ENCODE measurements at regions not wholly inside any gene's neighbourhood (a gene's known extent, or its start where the extent isn't known, plus 50 kb on each side); places are given as distances from the start of the nearest gene placed in this dataset.
"Not testable (repeated sequence)": the region's sequence is repeated elsewhere in the genome, so short reads cannot be mapped to it uniquely, and the experiment has no call there.

DNA sequence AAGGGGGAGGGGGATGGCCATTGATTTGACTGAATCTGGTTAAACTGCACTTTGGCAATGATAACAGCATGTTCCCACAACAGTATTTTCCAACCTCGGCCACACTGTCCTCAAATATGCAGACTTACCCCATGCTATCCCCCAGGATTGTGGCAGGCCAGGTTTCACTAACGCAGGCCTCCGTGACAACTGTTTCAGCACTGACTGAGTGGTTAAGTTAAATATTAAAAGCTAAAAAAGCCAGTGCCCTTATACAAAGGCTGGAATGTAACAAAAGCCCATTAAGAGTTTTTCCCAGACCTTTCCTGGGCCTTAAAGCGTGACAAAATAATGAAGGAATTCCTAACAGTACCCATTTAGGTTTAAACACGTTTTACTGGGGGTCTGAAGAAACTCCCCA lies 202.9 kb downstream of the USP25 start:
- DNase-seq: no peak
- H3K9me3 Mint-ChIP-seq: no peaks in the 10 kb centered on the region
- no peak overlapping the region for H3K27ac Mint-ChIP-seq
- intact Hi-C loops (cut with micrococcal nuclease): no loop called here
- H3K4me3 Mint-ChIP-seq: no peak overlapping the region
- ChIA-PET CTCF (no interaction called here), POLR2A (interaction anchor here (0.8 kb wide), 1 partner anchor 338 kb away, joined by 3 read pairs; no protein-coding TSS in a partner anchor)
- no peaks in the 10 kb centered on the region for H3K36me3 Mint-ChIP-seq
- peaks cover 4% of the 10 kb centered on the region for H3K27me3 Mint-ChIP-seq
- H3K4me1 Mint-ChIP-seq (ENCODE audit: low read depth): no peaks in the 10 kb centered on the region

DNA sequence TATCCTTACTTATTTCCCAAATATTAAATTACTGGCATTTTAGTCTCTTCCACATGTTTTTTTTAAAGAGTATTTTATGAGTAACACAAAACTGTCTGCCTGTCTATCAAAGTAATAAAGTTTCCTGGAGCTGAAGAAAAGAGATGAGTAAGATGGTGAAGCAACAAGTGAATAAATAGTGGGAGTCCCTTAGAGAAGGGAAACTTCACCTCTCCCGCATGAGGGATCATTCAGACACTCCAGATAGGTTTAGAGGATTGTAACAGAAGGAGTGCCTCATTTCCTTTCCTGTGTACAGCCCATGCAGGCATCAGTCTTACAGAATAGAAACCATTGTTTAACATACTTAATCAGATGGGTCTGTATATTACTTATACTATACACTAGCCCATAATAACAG lies 205.7 kb downstream of the USP25 start:
- ChIA-PET CTCF (no interaction called here), POLR2A (no interaction called here)
- Mint-ChIP-seq H3K27me3 (no peaks in the 10 kb centered on the region), H3K36me3 (no peaks in the 10 kb centered on the region), H3K4me3 (no peak overlapping the region), H3K4me1 (ENCODE audit: low read depth) (no peaks in the 10 kb centered on the region), H3K9me3 (no peaks in the 10 kb centered on the region), H3K27ac (no peak overlapping the region)
- intact Hi-C loops (cut with micrococcal nuclease): no loop called here
- DNase-seq: no peak

DNA sequence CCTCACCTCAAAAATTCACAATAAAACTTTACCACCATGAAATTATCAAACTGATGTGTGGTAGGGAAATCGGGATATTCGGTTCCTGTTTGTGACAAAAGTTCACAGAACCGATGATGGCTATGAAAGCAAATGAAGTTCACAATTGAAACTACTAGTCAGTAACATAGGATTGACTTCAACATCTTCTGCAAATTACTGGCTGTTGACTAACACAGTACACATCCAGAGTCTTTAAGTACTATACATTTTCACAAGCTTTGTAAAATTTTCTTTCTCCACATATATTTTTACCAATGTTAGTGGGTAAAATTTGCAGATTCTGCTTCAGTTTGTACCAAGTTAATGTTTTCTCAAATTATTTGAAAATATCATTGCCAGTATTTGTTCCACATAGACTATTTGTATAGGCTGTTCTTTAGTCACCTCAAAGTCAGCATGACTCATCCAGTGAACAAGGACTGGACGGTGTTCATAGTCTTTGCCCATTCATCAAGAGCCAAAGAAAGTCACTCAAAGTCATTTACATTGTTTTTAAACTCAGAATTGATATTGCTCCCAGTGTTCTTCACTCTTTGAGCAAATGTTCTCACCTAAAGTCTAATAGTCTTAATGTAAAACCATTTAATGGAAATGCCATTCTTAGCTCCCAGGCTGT lies 213.4 kb downstream of the USP25 start:
- Mint-ChIP-seq H3K4me3 (no peak overlapping the region), H3K36me3 (no peaks in the 10 kb centered on the region), H3K27me3 (peaks cover 11% of the 10 kb centered on the region), H3K27ac (no peak overlapping the region), H3K9me3 (no peaks in the 10 kb centered on the region), H3K4me1 (ENCODE audit: low read depth) (no peaks in the 10 kb centered on the region)
- POLR2A ChIA-PET: no interaction called here
- no peak for DNase-seq
- CTCF ChIA-PET: no interaction called here
- intact Hi-C loops (cut with micrococcal nuclease): no loop called here

DNA sequence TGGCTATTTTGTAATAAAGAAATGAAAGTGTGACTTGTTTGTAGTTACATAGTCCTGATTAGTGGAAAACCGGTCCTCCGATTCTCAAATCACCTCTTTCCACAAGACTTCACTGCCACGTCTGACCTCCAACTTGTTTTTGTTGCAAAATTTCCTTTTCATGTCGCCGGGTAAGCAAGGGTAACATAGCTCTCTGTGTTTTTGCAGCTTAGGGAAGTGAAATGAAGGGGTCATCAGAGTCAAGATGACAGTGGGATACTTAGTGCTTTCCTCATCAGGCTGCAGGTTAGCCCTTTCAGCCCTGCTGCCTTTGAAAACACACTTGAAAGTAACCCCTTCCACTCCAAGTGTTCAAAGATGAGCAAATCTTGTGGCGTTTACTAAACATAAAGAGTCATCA lies 217.9 kb downstream of the USP25 start:
- CTCF ChIA-PET: no interaction called here
- H3K4me1 Mint-ChIP-seq (ENCODE audit: low read depth): no peaks in the 10 kb centered on the region
- intact Hi-C loops (cut with micrococcal nuclease): no loop called here
- POLR2A ChIA-PET: no interaction called here
- no peak overlapping the region for H3K27ac Mint-ChIP-seq
- no peak overlapping the region for H3K4me3 Mint-ChIP-seq
- H3K36me3 Mint-ChIP-seq: no peaks in the 10 kb centered on the region
- H3K27me3 Mint-ChIP-seq: peaks cover 11% of the 10 kb centered on the region
- DNase-seq: no peak
- H3K9me3 Mint-ChIP-seq: peaks cover 14% of the 10 kb centered on the region

DNA sequence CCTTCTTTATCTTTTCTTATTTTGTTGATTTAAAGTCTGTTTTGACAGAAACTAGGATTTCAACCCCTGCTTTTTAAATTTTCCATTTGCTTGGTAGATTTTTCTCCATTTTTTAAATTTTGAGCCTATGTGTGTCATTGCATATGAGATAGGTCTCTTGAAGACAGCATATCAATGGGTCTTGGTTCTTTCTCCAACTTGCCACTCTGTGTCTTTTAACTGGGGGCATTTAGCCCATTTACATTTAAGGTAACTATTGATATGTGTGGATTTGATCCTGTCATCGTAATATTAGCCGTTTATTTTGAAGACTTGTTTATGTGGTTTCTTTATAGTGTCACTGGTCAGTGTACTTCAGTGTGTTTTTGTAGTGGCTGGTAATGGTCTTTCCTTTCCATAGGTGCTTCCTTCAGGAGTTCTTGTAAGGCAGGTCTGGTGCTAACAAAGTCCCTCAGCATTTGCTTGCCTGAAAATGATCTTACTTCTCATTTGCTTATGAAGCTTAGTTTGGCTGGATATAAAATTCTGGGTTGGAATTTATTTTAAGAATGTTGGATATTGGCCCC lies 223.9 kb downstream of the USP25 start:
- no peak overlapping the region for H3K4me3 Mint-ChIP-seq
- H3K9me3 Mint-ChIP-seq: peaks cover 38% of the 10 kb centered on the region
- ChIA-PET POLR2A (no interaction called here), CTCF (no interaction called here)
- H3K4me1 Mint-ChIP-seq (ENCODE audit: low read depth): no peaks in the 10 kb centered on the region
- intact Hi-C loops (cut with micrococcal nuclease): no loop called here
- DNase-seq: no peak
- H3K27ac Mint-ChIP-seq: no peak overlapping the region
- H3K27me3 Mint-ChIP-seq: peaks cover 3% of the 10 kb centered on the region
- H3K36me3 Mint-ChIP-seq: peaks cover 6% of the 10 kb centered on the region

DNA sequence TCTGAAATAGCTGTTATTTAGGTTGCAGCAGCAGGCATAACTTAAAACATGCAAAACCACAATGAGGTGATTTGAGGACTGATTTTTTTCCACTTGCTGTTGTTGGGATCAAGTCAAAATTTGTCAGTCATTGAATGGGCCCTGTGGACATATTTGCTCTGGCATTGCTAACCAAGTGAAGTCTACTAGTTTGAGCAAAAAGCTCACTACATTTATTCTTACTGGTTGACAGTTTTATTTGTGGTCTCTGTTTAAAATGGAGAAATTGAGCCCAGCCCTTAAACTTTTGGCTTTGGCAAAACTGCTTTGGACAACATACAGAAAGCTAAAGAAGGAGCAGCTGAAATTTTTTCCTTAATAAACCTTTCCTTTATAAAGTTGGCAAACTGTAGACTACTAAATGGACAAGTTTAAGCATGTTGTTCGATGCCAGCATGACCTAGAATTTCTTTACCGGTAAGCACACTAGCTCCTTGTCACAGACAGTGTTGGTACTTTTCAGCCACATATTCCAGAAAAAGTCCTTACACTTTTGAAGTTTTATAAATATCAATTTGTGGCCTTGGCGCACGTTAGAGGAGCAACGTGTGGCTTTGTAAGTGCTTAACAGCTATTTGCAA lies 234.6 kb downstream of the USP25 start:
- intact Hi-C loops (cut with micrococcal nuclease): no loop called here

DNA sequence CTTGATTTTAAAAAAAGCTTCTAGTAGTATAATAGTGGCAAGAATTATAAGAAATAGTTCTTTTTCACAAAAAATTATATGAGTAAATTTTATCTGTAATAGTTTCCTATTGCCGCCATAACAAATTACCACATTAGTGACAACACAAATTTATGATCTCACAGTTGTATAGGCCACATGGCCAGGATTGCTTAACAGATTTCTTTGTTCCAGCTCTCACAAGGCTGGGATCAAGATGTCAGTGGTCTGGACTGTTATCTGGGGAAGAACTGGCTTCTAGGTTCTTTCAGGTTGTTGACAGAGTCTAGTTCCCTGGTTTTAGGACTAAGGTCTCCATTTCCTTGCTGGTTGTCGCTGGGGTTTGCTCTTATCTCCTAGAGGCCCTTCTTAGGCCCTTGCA lies 236.4 kb downstream of the USP25 start:
- no peak overlapping the region for H3K4me3 Mint-ChIP-seq
- intact Hi-C loops (cut with micrococcal nuclease): no loop called here
- ChIA-PET POLR2A (no interaction called here), CTCF (no interaction called here)
- H3K9me3 Mint-ChIP-seq: no peaks in the 10 kb centered on the region
- DNase-seq: no peak
- no peaks in the 10 kb centered on the region for H3K4me1 Mint-ChIP-seq (ENCODE audit: low read depth)
- no peak overlapping the region for H3K27ac Mint-ChIP-seq
- H3K36me3 Mint-ChIP-seq: no peaks in the 10 kb centered on the region
- peaks cover 1% of the 10 kb centered on the region for H3K27me3 Mint-ChIP-seq

More for the DNA sequence above, 234.6 kb downstream of the USP25 start:
- Mint-ChIP-seq H3K4me1 (ENCODE audit: low read depth) (no peaks in the 10 kb centered on the region), H3K4me3 (no peak overlapping the region), H3K27me3 (peaks cover 1% of the 10 kb centered on the region), H3K9me3 (no peaks in the 10 kb centered on the region), H3K36me3 (no peaks in the 10 kb centered on the region), H3K27ac (no peak overlapping the region)
- POLR2A ChIA-PET: no interaction called here
- CTCF ChIA-PET: no interaction called here
- DNase-seq: no peak

DNA sequence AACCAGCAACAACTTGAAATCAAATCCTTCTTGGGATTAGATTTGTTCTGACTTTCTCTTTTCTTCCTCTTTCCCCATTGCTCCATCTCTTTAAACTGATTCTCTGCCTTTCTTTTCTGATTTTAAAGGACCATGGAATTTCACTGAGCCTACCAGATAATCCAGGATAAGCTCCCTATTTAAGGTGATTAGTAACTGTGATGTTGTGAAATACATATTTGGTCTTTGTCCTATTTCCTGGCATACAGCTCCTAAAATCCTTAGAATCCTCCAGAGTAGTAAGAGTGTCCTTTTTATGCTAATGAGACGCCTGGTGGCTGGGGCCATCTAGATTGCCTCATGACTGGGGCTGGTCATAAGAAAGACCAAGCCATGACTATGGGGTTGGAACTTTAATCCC lies 236.9 kb downstream of the USP25 start:
- Mint-ChIP-seq H3K27ac (no peak overlapping the region), H3K36me3 (no peaks in the 10 kb centered on the region), H3K9me3 (no peaks in the 10 kb centered on the region), H3K4me1 (ENCODE audit: low read depth) (no peaks in the 10 kb centered on the region), H3K27me3 (peaks cover 1% of the 10 kb centered on the region), H3K4me3 (no peak overlapping the region)
- intact Hi-C loops (cut with micrococcal nuclease): no loop called here
- ChIA-PET CTCF (no interaction called here), POLR2A (no interaction called here)
- DNase-seq: no peak

DNA sequence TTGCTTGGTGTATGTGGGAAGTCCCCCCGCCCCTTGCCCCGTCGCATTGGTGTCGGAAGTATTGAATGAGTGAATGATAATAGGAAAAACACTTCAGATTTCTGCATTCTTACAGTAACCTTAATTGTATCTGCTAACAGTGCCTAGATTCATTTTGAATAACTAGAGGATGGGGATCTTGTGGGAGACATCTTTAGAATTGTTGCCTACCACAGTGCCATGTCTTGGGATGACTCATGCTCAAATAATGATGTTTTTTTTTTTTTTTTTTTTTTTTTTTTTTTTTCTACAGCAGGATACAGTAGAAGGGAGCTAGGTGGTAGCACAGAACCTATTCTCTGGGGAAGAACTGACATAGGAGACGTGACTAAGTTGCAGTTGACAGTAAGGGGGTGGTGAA lies 237.9 kb downstream of the USP25 start:
- Mint-ChIP-seq H3K4me3 (no peak overlapping the region), H3K36me3 (no peaks in the 10 kb centered on the region), H3K27ac (no peak overlapping the region), H3K27me3 (peaks cover 1% of the 10 kb centered on the region), H3K9me3 (no peaks in the 10 kb centered on the region), H3K4me1 (ENCODE audit: low read depth) (no peaks in the 10 kb centered on the region)
- intact Hi-C loops (cut with micrococcal nuclease): no loop called here
- no peak for DNase-seq
- CTCF ChIA-PET: no interaction called here
- POLR2A ChIA-PET: no interaction called here

DNA sequence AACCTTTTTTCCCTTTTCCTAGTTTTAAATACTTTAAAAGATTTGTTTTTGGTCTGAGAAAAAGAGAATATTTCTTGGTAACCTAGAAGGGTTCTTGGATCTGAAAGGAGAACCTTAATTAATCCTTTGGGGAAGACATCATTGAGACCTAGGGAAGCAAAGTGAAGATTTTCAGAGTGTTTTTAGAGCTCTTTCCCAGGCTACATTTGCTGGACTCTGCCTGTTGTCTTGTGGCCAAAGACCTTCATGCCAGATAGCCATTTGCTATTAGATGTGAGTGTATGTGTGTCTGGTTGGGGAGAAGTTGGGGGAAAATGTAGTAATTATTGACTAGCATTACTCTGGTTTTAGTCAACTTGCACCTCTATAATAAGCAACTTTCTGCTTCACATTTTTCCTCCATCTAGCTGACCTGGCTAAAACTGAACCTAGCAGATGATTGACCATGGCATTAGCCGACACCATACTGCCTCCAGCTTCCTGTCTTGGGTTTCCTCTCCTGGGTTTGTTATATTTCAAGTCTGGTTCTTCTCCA lies 239.1 kb downstream of the USP25 start:
- Mint-ChIP-seq H3K27me3 (peaks cover 5% of the 10 kb centered on the region), H3K4me3 (no peak overlapping the region), H3K27ac (no peak overlapping the region), H3K9me3 (no peaks in the 10 kb centered on the region), H3K36me3 (no peaks in the 10 kb centered on the region), H3K4me1 (ENCODE audit: low read depth) (no peaks in the 10 kb centered on the region)
- intact Hi-C loops (cut with micrococcal nuclease): no loop called here
- DNase-seq: no peak
- POLR2A ChIA-PET: no interaction called here
- CTCF ChIA-PET: interaction anchor here (0.7 kb wide), 1 partner anchor 64 kb away, joined by 3 read pairs; no protein-coding TSS in a partner anchor

DNA sequence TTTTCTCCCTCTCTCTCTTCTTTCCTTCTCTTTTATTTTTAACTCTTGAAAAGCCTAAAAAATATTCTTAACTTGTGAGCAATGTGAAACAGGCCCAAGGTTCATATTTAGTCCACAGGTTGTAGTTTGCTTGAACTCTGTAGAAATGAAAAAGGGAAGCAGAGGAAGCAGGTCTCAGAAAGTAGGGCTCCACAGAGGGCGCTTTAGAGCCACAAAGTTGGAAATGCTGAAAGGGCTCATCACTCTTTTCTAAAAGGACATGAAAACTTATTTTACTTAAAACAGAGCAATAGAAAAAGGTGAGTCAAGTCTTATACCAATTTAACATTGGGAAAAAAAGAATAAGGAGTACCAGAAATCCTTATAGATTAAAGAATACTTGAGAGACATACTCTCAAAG lies 247.0 kb downstream of the USP25 start:
- Mint-ChIP-seq H3K4me1 (ENCODE audit: low read depth) (no peaks in the 10 kb centered on the region), H3K27ac (no peak overlapping the region), H3K36me3 (no peaks in the 10 kb centered on the region), H3K9me3 (no peaks in the 10 kb centered on the region), H3K27me3 (peaks cover 4% of the 10 kb centered on the region), H3K4me3 (no peak overlapping the region)
- ChIA-PET CTCF (no interaction called here), POLR2A (no interaction called here)
- DNase-seq: no peak
- intact Hi-C loops (cut with micrococcal nuclease): no loop called here

DNA sequence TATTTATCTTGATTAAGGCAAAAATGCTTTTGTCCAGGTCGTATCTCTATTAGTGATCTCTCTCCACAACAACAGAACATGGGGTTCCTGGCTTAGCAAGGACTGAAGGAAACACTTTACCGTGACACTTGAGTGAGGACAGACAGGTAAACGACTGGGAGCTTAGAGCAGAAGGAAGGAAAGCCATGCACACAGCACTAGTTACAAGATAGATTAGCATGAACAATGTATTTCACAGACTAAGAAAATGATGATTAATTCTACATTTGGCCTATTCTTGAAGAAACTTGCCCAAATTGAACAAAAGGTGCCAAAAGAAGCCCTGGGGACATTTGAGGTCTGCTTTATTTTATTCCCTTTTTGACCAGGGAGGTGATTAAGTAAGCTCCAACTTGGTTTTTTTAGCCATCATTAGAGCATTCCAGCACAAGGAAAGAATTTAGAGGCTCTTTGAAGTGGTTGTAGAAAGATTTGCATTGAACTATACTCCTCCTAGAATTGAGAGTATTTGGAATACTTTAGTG lies 248.5 kb downstream of the USP25 start:
- H3K27ac Mint-ChIP-seq: no peak overlapping the region
- peaks cover 4% of the 10 kb centered on the region for H3K27me3 Mint-ChIP-seq
- H3K9me3 Mint-ChIP-seq: no peaks in the 10 kb centered on the region
- H3K36me3 Mint-ChIP-seq: no peaks in the 10 kb centered on the region
- H3K4me1 Mint-ChIP-seq (ENCODE audit: low read depth): no peaks in the 10 kb centered on the region
- POLR2A ChIA-PET: no interaction called here
- CTCF ChIA-PET: no interaction called here
- DNase-seq: no peak
- intact Hi-C loops (cut with micrococcal nuclease): no loop called here
- H3K4me3 Mint-ChIP-seq: no peak overlapping the region

DNA sequence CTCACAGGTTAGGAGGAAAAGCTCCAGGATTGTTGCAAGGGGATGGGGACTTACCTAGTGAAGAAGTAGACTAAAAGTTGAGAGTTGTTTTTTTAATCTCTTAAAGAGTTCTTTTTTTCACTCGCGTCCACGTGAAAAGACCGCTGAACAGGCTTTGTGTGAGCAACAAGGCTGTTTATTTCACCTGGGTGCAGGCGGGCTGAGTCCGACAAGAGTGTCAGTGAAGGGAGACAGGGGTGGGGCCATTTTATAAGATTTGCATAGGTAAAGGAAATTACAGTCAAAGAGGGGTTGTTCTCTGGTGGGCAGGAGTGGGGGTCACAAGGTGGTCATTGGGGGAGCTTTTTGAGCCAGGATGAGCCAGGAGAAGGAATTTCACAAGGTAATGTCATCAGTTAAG lies 249.7 kb downstream of the USP25 start:
- H3K4me3 Mint-ChIP-seq; H3K9me3 Mint-ChIP-seq; intact Hi-C loops (cut with micrococcal nuclease); H3K4me1 Mint-ChIP-seq (ENCODE audit: low read depth); H3K36me3 Mint-ChIP-seq; CTCF ChIA-PET; POLR2A ChIA-PET; H3K27ac Mint-ChIP-seq; DNase-seq; H3K27me3 Mint-ChIP-seq: not testable (repeated sequence)

All from activated CD4-positive, alpha-beta memory T cell treated with anti-CD3 and anti-CD28 coated beads for 36 hours (primary cell).